Pancreas (tissue), 10 donors: ENCODE measurements at regions not wholly inside any gene's neighbourhood (a gene's known extent, or its start where the extent isn't known, plus 50 kb on each side); places are given as distances from the start of the nearest gene placed in this dataset.

Experiments used
- ATAC-seq, 4 donors: fragments of 200-7000 bp; cut with Tn5 transposase; one replicate each; pipeline versions ENCODE4 v1.8.0 to v1.9.1; 2020; ENCODE audit warnings: mild to moderate bottlenecking in 4 of 4, moderate library complexity in 4 of 4
- DNase-seq, 6 donors: peaks; one replicate each; pipeline ENCODE4 v3.0.0-alpha.2; 2020
- FAIRE-seq: peaks from 2 replicates; lab custom pipeline; 2012; peaks lifted over from hg19 to GRCh38; lab: Jason Lieb, UNC
- H3K27ac ChIP-seq, 4 donors: fragments of 200-600 bp; sonication (generic); 1 replicate in 3 of 4; 2 replicates in 1 of 4; pipeline versions ENCODE4 v1.5.0 to v1.8.0; 2020
- H3K27me3 ChIP-seq, 4 donors: fragments of 200-600 bp; one replicate each; pipeline ENCODE4 v1.8.0; 2021
- H3K36me3 ChIP-seq, 3 donors: fragments of 200-600 bp; sonication (generic) in 1 of 3; one replicate each; pipeline versions ENCODE4 v1.5.0 to v1.8.0; 2020 to 2021
- H3K4me1 ChIP-seq, 3 donors: fragments of 200-600 bp; one replicate each; pipeline ENCODE4 v1.8.0; 2021
- H3K4me3 ChIP-seq, 4 donors: fragments of 200-600 bp; sonication (generic) in 2 of 4; one replicate each; pipeline versions ENCODE4 v1.5.0 to v1.8.0; 2020 to 2021
- H3K9me3 ChIP-seq, 4 donors: fragments of 200-600 bp; one replicate each; pipeline ENCODE4 v1.8.0; 2021
- WGBS, 2 donors: extraction: QIAGEN DNeasy Blood & Tissue Kit; methylation state at CpG; one replicate each; pipeline ENCODE4 v1.1.7; 2013; 5-methylcytosine and 5-hydroxymethylcytosine counted together
- intact Hi-C, 3 donors: fragments of 100-400 bp; cut with DNase I; formaldehyde crosslinking; loops; one replicate each; pipeline versions ENCODE4 v1.11.1 to v1.14.2; 2022
- TF ChIP-seq, protein P1 (sequence below), 4 donors: fragments of 200-600 bp; sonication (generic) in 3 of 4; IDR thresholded peaks; one replicate each; pipeline versions ENCODE4 v1.5.0 to v1.8.0; 2021; ENCODE audit warnings: antibody characterized with exemption in 4 of 4
- donor health status: healthy with polysubstance abuse.
- donor health status: DM: no; HTN: no; CAD: no; lungs with moderate emphysema.
- donor health status: DM: no; HTN: no; CAD: no.
- donor health status: control.
- donor health status: control.
- donor health status: Bipolar disorder and iron deficiency.
- donor health status: DM: yes; HTN: yes; CAD: no.
- donor health status: DM: no; HTN: no; CAD: no.
- donor health status: DM: no; HTN: no; CAD: no.
- donor health status: DM: yes; HTN: yes; CAD: no.

DNA sequence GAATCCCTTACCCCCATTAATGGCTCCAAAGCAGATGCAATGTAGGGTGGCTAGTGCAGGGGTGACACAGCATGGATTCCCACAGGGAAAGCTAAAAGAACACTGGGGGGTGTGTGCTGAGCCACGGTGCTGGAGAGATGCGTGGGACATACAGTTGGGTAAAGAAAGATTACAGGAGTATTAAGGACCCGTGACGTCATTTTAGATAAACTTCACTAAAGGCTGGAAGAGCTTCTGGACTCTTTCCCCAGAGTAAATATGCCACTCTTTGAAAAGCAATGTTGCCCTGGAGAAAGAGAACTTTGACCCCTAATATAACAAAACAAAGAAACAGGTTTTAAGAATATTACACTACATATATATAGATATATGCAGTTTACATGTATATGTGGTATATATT lies 481.5 kb upstream of the VSTM2A start:
- no peak overlapping the region for H3K4me3 ChIP-seq
- TF ChIP-seq, protein P1, sequence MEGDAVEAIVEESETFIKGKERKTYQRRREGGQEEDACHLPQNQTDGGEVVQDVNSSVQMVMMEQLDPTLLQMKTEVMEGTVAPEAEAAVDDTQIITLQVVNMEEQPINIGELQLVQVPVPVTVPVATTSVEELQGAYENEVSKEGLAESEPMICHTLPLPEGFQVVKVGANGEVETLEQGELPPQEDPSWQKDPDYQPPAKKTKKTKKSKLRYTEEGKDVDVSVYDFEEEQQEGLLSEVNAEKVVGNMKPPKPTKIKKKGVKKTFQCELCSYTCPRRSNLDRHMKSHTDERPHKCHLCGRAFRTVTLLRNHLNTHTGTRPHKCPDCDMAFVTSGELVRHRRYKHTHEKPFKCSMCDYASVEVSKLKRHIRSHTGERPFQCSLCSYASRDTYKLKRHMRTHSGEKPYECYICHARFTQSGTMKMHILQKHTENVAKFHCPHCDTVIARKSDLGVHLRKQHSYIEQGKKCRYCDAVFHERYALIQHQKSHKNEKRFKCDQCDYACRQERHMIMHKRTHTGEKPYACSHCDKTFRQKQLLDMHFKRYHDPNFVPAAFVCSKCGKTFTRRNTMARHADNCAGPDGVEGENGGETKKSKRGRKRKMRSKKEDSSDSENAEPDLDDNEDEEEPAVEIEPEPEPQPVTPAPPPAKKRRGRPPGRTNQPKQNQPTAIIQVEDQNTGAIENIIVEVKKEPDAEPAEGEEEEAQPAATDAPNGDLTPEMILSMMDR (IDR thresholded peaks at IDR 0.05), result no peak
- H3K27me3 ChIP-seq, result no peaks in the 10 kb centered on the region
- intact Hi-C loops, result no loop called here
- H3K9me3 ChIP-seq, result no peaks in the 10 kb centered on the region
- no peak overlapping the region for H3K27ac ChIP-seq
- no peaks in the 10 kb centered on the region for H3K4me1 ChIP-seq
- 13 to 21% methylated on average over 4 of the region's 4 CpGs for WGBS, 2 donors
- H3K36me3 ChIP-seq, result no peaks in the 10 kb centered on the region
- DNase-seq, result no peak
- no peak for FAIRE-seq
- ATAC-seq, result no peak

DNA sequence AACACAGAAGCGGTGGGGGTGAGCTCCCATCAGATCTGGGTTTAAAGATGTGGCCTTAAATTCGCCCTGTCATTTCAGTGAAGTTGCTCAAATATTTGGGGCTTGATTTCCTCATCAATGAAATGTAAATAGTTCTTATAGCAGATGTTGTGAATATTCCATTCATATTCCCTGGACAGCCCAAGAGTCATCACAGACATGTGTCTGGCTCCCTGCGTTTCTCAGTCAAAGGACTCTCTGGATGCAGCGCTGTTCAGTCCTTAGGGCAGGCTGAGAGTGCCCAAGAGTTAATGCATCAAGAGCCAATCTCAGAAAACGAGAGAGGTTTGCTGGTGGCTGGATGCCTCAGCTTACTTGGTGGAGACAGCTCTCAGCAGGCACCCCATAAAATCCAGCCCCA lies 475.5 kb upstream of the VSTM2A start:
- Histone ChIP-seq H3K4me1 (no peaks in the 10 kb centered on the region), H3K36me3 (no peaks in the 10 kb centered on the region), H3K27me3 (no peaks in the 10 kb centered on the region), H3K4me3 (no peak overlapping the region), H3K27ac (no peak overlapping the region), H3K9me3 (no peaks in the 10 kb centered on the region)
- DNase-seq (no peak), FAIRE-seq (no peak), ATAC-seq (no peak)
- intact Hi-C loops, result no loop called here
- TF ChIP-seq, protein P1 (IDR thresholded peaks at IDR 0.05), result no peak
- 55 to 66% methylated on average over 5 of the region's 5 CpGs for WGBS, 2 donors

DNA sequence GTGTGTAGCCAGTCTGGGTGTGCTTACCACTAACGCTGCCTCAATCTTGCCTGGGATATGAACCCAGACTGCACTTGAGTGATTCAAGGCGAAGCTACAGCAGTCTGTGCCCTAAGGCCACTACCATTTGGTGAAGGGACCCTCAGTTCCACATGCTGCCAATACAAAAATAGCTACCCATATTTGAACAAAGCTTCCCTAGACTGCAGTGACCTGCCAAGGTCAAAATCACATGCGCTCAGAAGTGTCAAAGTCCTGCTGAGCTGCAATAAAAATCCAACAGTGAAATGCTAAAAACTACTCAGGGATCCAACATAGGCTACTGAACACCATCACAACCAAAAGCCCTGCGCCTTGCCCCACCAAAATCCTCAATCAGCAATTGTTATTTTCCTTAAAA lies 472.3 kb upstream of the VSTM2A start:
- no peaks in the 10 kb centered on the region for H3K4me1 ChIP-seq
- WGBS, 2 donors, result 55 to 71% methylated on average over 4 of the region's 4 CpGs
- H3K4me3 ChIP-seq, result no peak overlapping the region
- no peaks in the 10 kb centered on the region for H3K27me3 ChIP-seq
- no peak overlapping the region for H3K27ac ChIP-seq
- DNase-seq (no peak), ATAC-seq (no peak), FAIRE-seq (no peak)
- TF ChIP-seq, protein P1 (IDR thresholded peaks at IDR 0.05), result no peak
- H3K9me3 ChIP-seq, result no peaks in the 10 kb centered on the region
- no peaks in the 10 kb centered on the region for H3K36me3 ChIP-seq
- intact Hi-C loops, result no loop called here

DNA sequence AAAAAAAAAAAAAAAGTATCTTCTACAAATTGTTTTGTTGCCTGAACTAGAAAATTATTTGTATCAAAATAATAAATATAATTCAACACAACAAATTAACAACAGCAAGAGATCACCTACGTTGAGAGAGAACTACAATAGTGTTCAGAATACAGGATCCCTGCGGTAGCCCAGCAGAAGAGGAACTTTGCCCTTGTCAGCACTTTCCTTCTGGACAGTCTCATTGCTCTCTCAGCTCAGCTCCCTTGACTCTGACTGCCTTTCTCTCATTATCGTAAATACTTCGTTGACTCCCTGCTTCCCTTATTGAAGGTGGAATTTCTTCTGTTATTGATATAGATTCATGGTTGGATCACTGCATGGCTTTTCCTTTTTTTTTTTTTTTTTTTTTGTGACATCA lies 469.5 kb upstream of the VSTM2A start:
- no peaks in the 10 kb centered on the region for H3K9me3 ChIP-seq
- intact Hi-C loops, result no loop called here
- DNase-seq (no peak), ATAC-seq (no peak), FAIRE-seq (no peak)
- no peak overlapping the region for H3K27ac ChIP-seq
- TF ChIP-seq, protein P1 (IDR thresholded peaks at IDR 0.05), result no peak
- no peaks in the 10 kb centered on the region for H3K4me1 ChIP-seq
- 56 to 71% methylated on average over 4 of the region's 4 CpGs for WGBS, 2 donors
- no peak overlapping the region for H3K4me3 ChIP-seq
- H3K27me3 ChIP-seq, result no peaks in the 10 kb centered on the region
- no peaks in the 10 kb centered on the region for H3K36me3 ChIP-seq

DNA sequence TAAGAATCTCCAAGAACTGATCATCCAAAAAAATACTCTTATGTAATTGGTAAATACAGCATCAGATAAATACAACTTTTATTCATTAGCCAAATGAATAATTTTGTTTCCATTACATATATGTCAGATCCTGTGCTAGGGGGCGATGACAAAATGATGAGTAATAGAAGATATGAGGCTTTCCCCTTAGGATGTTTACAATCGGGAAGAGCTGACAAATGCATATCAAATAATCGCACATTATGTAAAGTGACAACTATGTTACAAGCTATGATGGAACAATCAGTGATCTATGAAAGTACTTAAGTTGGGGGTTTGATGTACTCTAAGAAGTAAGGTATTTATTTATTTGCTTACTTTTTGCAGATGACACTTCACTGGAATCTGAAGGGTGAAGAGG lies 465.6 kb upstream of the VSTM2A start:
- Histone ChIP-seq H3K9me3 (no peaks in the 10 kb centered on the region), H3K36me3 (no peaks in the 10 kb centered on the region), H3K27ac (no peak overlapping the region), H3K27me3 (no peaks in the 10 kb centered on the region), H3K4me3 (no peak overlapping the region), H3K4me1 (no peaks in the 10 kb centered on the region)
- DNase-seq (no peak), FAIRE-seq (no peak), ATAC-seq (no peak)
- intact Hi-C loops, result no loop called here
- 64 to 71% methylated on average over 3 of the region's 3 CpGs for WGBS, 2 donors
- TF ChIP-seq, protein P1 (IDR thresholded peaks at IDR 0.05), result no peak
